OCI-LY1 (cell line): ENCODE measurements at regions not wholly inside any gene's neighbourhood (a gene's known extent, or its start where the extent isn't known, plus 50 kb on each side); places are given as distances from the start of the nearest gene placed in this dataset.

ENCODE experiments used
- EZH2 ChIP-seq: fragments of 200-600 bp; sonication (generic), shearing (Covaris generic); IDR thresholded peaks from 2 replicates; pipeline ENCODE4 v1.8.0; 2017; ENCODE audit warnings: borderline replicate concordance, mixed run types, mild to moderate bottlenecking, antibody characterized with exemption, low read length, moderate library complexity, mixed read lengths
- TF ChIP-seq, protein P1 (sequence below): fragments of 200-600 bp; sonication (generic), shearing (Covaris generic); IDR thresholded peaks from 2 replicates; pipeline ENCODE4 v1.5.1; 2017; ENCODE audit warnings: mild to moderate bottlenecking, antibody characterized with exemption, low read length, moderate library complexity, mixed read lengths

GRCh38 chr21:39048064-39048463 lies 135.2 kb downstream of the PSMG1 start:
- TF ChIP-seq, protein P1, sequence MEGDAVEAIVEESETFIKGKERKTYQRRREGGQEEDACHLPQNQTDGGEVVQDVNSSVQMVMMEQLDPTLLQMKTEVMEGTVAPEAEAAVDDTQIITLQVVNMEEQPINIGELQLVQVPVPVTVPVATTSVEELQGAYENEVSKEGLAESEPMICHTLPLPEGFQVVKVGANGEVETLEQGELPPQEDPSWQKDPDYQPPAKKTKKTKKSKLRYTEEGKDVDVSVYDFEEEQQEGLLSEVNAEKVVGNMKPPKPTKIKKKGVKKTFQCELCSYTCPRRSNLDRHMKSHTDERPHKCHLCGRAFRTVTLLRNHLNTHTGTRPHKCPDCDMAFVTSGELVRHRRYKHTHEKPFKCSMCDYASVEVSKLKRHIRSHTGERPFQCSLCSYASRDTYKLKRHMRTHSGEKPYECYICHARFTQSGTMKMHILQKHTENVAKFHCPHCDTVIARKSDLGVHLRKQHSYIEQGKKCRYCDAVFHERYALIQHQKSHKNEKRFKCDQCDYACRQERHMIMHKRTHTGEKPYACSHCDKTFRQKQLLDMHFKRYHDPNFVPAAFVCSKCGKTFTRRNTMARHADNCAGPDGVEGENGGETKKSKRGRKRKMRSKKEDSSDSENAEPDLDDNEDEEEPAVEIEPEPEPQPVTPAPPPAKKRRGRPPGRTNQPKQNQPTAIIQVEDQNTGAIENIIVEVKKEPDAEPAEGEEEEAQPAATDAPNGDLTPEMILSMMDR: no peak
- TF ChIP-seq EZH2: no peak
